GM12874 (cell line): ENCODE measurements at regions not wholly inside any gene's neighbourhood (a gene's known extent, or its start where the extent isn't known, plus 50 kb on each side); places are given as distances from the start of the nearest gene placed in this dataset.

Experiments used
- TF ChIP-seq, protein P1 (sequence below): IDR thresholded peaks from 2 replicates; pipeline ENCODE4 v1.5.1; 2011; ENCODE audit warnings: low read depth, mild to moderate bottlenecking, control low read depth, low read length, moderate library complexity; ENCODE audit not compliant: insufficient read depth

DNA sequence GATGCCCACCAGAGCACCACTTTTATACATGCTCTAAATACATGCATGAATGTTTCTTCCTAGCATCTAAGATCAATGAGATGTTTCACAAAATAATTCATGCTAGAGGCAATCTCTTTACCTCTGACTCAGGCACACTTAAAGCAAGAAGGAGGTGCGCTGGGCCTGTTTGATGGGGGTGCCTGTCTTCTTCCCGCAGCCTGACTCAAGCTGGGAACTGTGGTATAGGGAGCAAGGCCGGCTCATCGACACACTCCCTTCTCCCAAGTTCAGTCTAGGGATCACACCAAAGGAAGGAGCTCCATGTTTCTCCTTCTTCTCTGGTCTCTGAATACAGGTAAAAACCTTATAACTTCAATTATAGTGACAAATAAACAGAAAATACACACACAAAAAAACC, 333.8 kb upstream of the MAD2L1 start:
- TF ChIP-seq, protein P1, sequence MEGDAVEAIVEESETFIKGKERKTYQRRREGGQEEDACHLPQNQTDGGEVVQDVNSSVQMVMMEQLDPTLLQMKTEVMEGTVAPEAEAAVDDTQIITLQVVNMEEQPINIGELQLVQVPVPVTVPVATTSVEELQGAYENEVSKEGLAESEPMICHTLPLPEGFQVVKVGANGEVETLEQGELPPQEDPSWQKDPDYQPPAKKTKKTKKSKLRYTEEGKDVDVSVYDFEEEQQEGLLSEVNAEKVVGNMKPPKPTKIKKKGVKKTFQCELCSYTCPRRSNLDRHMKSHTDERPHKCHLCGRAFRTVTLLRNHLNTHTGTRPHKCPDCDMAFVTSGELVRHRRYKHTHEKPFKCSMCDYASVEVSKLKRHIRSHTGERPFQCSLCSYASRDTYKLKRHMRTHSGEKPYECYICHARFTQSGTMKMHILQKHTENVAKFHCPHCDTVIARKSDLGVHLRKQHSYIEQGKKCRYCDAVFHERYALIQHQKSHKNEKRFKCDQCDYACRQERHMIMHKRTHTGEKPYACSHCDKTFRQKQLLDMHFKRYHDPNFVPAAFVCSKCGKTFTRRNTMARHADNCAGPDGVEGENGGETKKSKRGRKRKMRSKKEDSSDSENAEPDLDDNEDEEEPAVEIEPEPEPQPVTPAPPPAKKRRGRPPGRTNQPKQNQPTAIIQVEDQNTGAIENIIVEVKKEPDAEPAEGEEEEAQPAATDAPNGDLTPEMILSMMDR = no peak

DNA sequence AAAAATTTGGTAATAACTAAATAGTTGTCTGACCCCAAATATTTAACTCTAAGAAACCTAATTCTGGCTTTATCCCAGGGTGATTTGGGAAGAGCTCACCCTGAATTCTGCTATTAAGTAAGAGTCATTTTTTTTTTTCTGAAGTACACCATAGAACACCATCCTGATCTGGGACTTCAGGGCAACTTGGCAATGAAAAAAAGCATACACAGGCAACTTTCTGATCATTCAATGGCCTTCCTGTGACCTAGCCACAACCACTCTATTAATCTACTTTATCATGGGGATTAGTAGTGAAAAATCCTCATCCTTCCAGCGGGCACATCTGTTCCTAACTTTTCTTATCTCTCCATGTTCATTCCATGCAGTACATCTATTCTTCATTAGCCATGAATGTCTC, 333.2 kb upstream of the MAD2L1 start:
- TF ChIP-seq, protein P1 = no peak

DNA sequence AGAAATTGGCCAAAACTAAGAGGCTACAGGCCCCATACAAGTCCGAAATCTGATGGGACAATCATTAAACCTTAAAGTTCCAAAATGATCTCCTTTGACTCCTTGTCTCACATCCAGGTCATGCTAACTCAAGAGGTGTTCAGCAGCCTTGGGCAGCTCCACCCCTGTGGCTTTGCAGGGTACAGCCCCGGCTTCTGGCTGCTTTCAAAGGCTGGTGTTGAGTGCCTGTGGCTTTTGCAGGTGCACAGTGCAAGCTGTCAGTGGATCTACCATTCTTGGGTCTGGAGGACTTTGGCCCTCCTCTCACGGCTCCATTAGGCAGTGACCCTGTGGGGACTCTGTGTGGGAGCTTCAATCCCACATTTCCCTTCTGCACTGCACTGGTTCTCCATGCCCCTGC, 329.1 kb upstream of the MAD2L1 start:
- TF ChIP-seq, protein P1 = no peak

DNA sequence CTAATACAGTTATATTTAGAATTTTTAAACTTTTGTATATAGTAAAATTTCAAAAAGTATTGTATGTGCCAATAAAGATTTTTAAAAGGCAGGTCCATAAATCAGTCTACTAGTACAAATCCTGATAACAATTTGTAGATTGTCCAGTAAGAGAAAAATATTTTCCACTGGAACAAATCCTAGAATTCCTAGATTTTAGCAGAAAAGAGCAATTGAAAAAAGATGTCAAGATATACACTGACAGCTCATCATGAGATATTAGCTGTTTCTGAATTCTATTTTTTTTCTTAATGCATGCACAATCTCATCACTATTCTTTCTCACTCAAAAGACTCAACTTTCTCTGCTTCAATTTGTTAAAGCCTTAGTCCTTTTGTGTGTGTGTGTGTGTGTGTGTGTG, 289.2 kb upstream of the MAD2L1 start:
- TF ChIP-seq, protein P1 = no peak

DNA sequence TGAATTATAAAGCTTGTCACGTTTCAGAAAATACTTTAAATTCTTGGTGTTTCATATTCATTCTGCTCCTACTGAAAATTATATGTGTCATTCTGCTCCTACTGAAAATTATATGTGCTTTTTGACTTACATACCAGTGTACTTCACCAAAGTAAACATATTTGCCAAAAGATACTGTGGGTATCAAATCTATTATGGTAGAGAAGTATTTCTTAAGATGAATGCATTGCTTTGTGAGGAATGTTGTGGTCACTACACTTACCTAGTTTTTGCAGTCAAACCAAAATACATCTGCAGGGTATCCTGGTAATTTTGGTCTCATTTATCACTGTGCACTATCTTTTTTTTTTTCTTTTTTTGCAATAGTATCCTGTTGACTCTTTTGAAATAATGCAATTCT, 287.7 kb upstream of the MAD2L1 start:
- TF ChIP-seq, protein P1 = no peak

DNA sequence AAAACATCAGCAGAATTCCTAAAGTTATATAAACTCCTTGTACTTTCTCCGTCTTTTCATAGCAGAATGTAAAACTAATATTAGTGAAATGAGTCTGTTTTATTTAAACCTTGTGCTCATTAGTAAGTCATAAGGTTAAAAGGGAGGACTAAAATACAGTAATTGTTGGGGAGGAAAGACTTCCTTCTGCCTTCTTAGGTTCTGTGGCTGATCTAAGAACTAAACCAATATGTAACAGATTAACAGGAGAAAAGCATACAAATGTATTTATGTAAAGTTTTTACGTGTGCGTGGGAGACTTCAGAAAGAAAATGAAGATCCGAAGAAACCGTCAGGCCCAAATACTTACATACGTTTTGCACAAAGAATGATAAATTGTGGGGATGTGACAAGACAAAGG, 286.6 kb upstream of the MAD2L1 start:
- TF ChIP-seq, protein P1 = no peak

DNA sequence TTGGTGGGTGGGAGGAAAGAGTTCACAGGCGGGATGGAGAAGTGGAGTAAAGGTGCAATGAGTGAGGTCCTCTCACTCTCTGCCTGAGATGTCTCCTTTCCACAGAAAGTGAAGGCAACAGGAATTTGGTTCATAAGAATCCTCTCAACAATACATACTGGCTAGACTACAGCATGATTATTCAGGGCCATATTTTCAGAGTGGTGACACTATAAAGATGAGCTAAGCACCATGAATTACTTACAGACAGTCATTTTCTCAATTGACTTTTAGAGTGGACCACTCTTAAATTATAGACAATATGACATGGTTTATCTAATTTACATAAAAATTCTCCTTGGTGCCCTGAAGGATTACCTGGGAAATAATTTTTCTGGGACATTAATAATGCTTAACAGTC, 286.1 kb upstream of the MAD2L1 start:
- TF ChIP-seq, protein P1 = no peak

DNA sequence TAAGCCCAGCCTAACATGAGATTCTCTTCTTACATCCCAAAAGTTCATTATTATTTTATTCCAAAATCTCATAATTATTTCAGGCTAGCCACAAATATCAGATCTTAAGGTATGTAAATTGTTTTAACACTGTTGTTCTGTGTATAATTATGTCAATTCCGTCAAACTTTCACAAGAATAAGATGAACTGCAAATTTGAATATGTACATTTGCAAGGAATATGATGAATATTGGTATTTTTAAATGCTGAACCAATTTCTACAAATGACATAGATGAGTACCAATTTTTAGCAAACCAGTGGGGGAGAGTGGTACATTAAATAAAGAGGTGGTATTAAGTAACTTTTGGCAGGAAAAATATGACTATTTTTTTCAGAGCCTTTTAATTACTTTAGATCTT, 282.3 kb upstream of the MAD2L1 start:
- TF ChIP-seq, protein P1 = no peak
